ENCODE measurements at regions not wholly inside any gene's neighbourhood (a gene's known extent, or its start where the extent isn't known, plus 50 kb on each side); places are given as distances from the start of the nearest gene placed in this dataset.
"Not testable (repeated sequence)": the region's sequence is repeated elsewhere in the genome, so short reads cannot be mapped to it uniquely, and the experiment has no call there.

DNA sequence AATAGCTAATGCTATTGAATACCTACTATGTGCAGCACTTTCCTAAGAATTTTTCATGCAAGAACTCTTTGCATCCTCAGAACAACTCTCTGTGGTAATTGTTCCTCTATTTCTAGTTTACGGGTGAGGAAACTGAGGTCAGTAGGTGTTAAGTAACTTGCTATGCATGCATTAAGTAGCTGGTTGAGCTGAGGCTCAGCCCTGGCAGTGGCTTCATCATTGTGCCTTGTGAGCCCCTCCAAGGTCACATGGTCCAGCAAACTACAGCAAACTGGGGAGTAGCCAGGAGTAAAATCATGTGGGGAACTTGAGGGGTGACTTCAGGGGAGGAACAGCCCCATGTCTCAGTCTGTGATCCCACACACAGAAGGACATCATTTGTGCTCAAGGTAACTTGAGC, 365.2 kb downstream of the BCL2L11 start:
- no CpG with 5 or more reads among the region's 1 CpG for WGBS, 2 experiments (ENCODE audit: insufficient coverage in 1 of 2, insufficient read length in 1 of 2)
- not testable (repeated sequence) for H3K9ac ChIP-seq (ENCODE audit: extremely low read depth, low read length, poor library complexity, severe bottlenecking); H3K4me1 ChIP-seq (ENCODE audit: control insufficient read depth, insufficient read depth, low read length); H3K4me3 Mint-ChIP-seq; H3K27me3 ChIP-seq (ENCODE audit: control insufficient read depth, insufficient read depth, low read length, poor library complexity, severe bottlenecking); H3K36me3 Mint-ChIP-seq (ENCODE audit: low read depth); H3K27ac Mint-ChIP-seq; H3K27me3 Mint-ChIP-seq (ENCODE audit: insufficient read depth); H3K4me1 Mint-ChIP-seq; H3K9me3 ChIP-seq (ENCODE audit: control insufficient read depth, low read length); H3K9me3 Mint-ChIP-seq; H3K4me3 ChIP-seq (ENCODE audit: low read length); H3K27ac ChIP-seq (ENCODE audit: low read depth, low read length); H3K36me3 ChIP-seq (ENCODE audit: control insufficient read depth, insufficient read depth, low read length)
- peak; percentile 24 for DNase-seq

DNA sequence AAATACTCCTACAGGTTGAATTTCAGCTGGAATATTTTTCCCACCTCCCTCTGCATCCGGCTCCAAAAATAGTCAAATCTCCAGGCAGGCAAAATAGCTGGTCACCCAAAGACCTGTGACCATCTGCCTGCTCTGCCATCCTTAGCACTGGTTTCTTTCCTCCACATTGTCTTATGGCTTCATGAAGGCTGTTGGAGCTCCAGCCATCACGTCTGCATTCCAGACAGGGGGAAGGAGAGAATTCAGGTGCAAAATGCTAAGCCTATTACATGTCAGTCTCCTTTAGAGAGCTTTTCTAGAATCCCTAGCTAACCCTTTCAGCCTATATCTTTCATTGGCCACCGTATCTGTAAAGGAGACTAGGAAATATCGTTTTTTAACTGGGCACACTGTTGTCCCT, 367.7 kb downstream of the BCL2L11 start:
- DNase-seq: peak; percentile 7
- H3K27me3 Mint-ChIP-seq (ENCODE audit: insufficient read depth); H3K27ac Mint-ChIP-seq; H3K36me3 Mint-ChIP-seq (ENCODE audit: low read depth); H3K9me3 ChIP-seq (ENCODE audit: control insufficient read depth, low read length); H3K27me3 ChIP-seq (ENCODE audit: control insufficient read depth, insufficient read depth, low read length, poor library complexity, severe bottlenecking); H3K4me1 Mint-ChIP-seq; H3K9me3 Mint-ChIP-seq; H3K36me3 ChIP-seq (ENCODE audit: control insufficient read depth, insufficient read depth, low read length); H3K9ac ChIP-seq (ENCODE audit: extremely low read depth, low read length, poor library complexity, severe bottlenecking); H3K4me3 ChIP-seq (ENCODE audit: low read length); H3K27ac ChIP-seq (ENCODE audit: low read depth, low read length); H3K4me3 Mint-ChIP-seq; H3K4me1 ChIP-seq (ENCODE audit: control insufficient read depth, insufficient read depth, low read length): not testable (repeated sequence)
- 83 to 100% methylated on average over 1 to 2 of the region's 4 CpGs for WGBS, 2 experiments (ENCODE audit: insufficient coverage in 1 of 2, insufficient read length in 1 of 2)

DNA sequence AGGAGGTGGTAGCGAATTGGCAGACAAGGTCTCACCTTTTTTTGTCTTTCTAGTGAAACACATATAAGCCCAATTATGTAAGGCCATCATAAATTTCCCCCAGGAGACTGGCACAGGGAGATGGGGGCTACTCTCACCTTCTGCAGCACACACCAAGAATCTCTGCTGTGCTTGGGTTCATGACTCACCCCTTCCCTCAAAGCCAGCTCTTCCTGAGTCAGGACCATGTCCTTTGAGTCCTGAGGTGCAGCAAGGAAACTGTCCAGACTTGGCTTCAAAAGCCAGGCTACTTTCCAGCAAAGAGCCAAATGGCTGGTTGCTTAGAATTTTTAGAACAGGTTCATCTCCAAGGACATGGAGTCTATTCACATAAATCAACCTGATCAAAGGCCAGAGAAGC, 368.7 kb downstream of the BCL2L11 start:
- H3K9me3 Mint-ChIP-seq; H3K4me1 ChIP-seq (ENCODE audit: control insufficient read depth, insufficient read depth, low read length); H3K27ac Mint-ChIP-seq; H3K9me3 ChIP-seq (ENCODE audit: control insufficient read depth, low read length); H3K4me1 Mint-ChIP-seq; H3K27me3 Mint-ChIP-seq (ENCODE audit: insufficient read depth); H3K4me3 Mint-ChIP-seq; H3K4me3 ChIP-seq (ENCODE audit: low read length); DNase-seq; H3K27me3 ChIP-seq (ENCODE audit: control insufficient read depth, insufficient read depth, low read length, poor library complexity, severe bottlenecking); H3K36me3 Mint-ChIP-seq (ENCODE audit: low read depth); H3K36me3 ChIP-seq (ENCODE audit: control insufficient read depth, insufficient read depth, low read length); H3K27ac ChIP-seq (ENCODE audit: low read depth, low read length); H3K9ac ChIP-seq (ENCODE audit: extremely low read depth, low read length, poor library complexity, severe bottlenecking): not testable (repeated sequence)
- no CpG with 5 or more reads among the region's 1 CpG for WGBS, 2 experiments (ENCODE audit: insufficient coverage in 1 of 2, insufficient read length in 1 of 2)

DNA sequence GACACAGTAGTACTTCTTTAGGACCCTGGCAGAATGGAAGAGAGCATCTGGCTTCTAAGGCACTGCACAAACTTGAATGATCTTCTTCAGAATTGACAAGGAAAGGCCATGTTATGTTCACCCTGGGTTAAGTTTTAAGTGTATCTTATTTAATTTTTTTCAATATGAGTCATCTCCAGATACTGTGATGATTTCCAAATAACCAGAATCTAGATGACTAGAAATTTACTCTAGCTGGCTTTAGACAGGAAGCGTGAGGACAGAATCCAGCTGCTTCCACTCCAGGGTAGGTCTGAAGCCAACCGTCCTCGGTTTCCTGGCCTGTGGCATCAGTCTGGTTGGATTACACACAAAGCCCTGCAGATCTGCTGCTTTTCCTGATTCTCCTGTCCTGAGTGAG, 370.5 kb downstream of the BCL2L11 start:
- H3K4me1 ChIP-seq (ENCODE audit: control insufficient read depth, insufficient read depth, low read length); H3K9ac ChIP-seq (ENCODE audit: extremely low read depth, low read length, poor library complexity, severe bottlenecking); DNase-seq; H3K27ac Mint-ChIP-seq; H3K9me3 ChIP-seq (ENCODE audit: control insufficient read depth, low read length); H3K4me1 Mint-ChIP-seq; H3K4me3 ChIP-seq (ENCODE audit: low read length); H3K36me3 ChIP-seq (ENCODE audit: control insufficient read depth, insufficient read depth, low read length); H3K27me3 ChIP-seq (ENCODE audit: control insufficient read depth, insufficient read depth, low read length, poor library complexity, severe bottlenecking); H3K27me3 Mint-ChIP-seq (ENCODE audit: insufficient read depth); H3K4me3 Mint-ChIP-seq; H3K36me3 Mint-ChIP-seq (ENCODE audit: low read depth); H3K9me3 Mint-ChIP-seq; H3K27ac ChIP-seq (ENCODE audit: low read depth, low read length): not testable (repeated sequence)
- WGBS, 2 experiments (ENCODE audit: insufficient coverage in 1 of 2, insufficient read length in 1 of 2): no CpG with 5 or more reads among the region's 3 CpGs

DNA sequence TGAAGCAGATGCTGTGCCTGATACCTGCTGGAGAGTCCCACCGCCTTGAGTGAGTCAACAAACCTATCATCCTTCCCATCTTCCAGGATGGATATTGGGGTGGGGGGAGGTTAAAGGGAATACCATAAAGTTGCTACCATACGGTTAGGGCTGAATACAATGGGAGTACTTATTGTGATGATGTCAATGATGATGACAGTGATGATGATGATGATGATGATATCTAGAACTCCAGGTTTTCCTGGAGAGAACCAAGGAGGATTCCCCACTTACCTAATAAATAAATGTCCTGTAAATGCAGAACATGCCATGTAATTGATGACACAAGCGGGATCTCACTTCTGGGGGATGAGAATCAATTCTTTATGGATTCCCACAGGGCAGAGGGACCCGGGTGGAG, 370.9 kb downstream of the BCL2L11 start:
- H3K27ac Mint-ChIP-seq: not testable (repeated sequence)

DNA sequence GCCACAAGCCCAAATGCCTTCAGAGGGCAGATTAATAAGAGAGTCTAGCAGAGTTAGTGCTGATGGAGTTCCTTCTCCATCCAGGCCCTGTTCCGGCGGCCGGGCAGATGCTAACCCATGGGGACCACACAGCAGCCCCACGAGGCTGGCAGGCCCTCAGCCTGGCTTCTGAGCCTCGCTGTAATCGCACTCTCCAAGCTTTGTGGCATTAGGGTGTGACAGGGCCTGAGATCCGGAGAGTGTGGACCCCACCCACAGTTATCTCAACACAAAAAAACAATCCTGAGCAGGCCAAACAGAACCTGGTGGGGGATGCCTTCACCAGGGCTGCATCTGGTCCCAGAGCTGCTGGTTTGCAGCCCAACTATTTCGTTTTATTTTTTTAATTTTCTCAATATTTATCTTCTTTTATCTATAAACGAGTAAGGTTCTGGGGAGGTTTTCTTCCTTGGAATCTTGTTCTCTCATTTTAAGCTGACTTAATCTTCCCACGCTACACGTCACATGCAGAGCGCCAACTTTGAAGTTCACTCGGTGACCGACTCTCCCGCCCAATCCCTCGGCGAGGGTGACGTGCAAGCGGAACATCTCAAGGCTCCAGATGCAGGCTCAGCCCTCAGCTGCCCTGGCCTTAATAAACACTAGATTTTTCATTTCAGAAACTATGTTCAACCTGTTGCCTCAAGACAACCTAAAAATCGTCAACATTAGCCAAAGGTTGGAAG, 372.4 kb downstream of the BCL2L11 start:
- H3K9ac ChIP-seq (ENCODE audit: extremely low read depth, low read length, poor library complexity, severe bottlenecking); H3K36me3 ChIP-seq (ENCODE audit: control insufficient read depth, insufficient read depth, low read length); H3K4me1 ChIP-seq (ENCODE audit: control insufficient read depth, insufficient read depth, low read length); H3K27ac ChIP-seq (ENCODE audit: low read depth, low read length); H3K27me3 Mint-ChIP-seq (ENCODE audit: insufficient read depth); H3K9me3 ChIP-seq (ENCODE audit: control insufficient read depth, low read length); H3K4me3 ChIP-seq (ENCODE audit: low read length); H3K36me3 Mint-ChIP-seq (ENCODE audit: low read depth); H3K9me3 Mint-ChIP-seq; H3K4me1 Mint-ChIP-seq; H3K27ac Mint-ChIP-seq; H3K27me3 ChIP-seq (ENCODE audit: control insufficient read depth, insufficient read depth, low read length, poor library complexity, severe bottlenecking); DNase-seq: not testable (repeated sequence)
- H3K4me3 Mint-ChIP-seq: peak overlapping the region; percentile 13
- 67% methylated on average over 1 of the region's 20 CpGs; no CpG with 5 or more reads in 1 of the 2 experiments for WGBS, 2 experiments (ENCODE audit: insufficient coverage in 1 of 2, insufficient read length in 1 of 2)

More for the DNA sequence above, 370.9 kb downstream of the BCL2L11 start:
- not testable (repeated sequence) for H3K9ac ChIP-seq (ENCODE audit: extremely low read depth, low read length, poor library complexity, severe bottlenecking); H3K4me1 ChIP-seq (ENCODE audit: control insufficient read depth, insufficient read depth, low read length); H3K9me3 ChIP-seq (ENCODE audit: control insufficient read depth, low read length); H3K9me3 Mint-ChIP-seq; H3K4me1 Mint-ChIP-seq; H3K36me3 ChIP-seq (ENCODE audit: control insufficient read depth, insufficient read depth, low read length); H3K36me3 Mint-ChIP-seq (ENCODE audit: low read depth); DNase-seq; H3K27me3 Mint-ChIP-seq (ENCODE audit: insufficient read depth); H3K27me3 ChIP-seq (ENCODE audit: control insufficient read depth, insufficient read depth, low read length, poor library complexity, severe bottlenecking); H3K27ac ChIP-seq (ENCODE audit: low read depth, low read length); H3K4me3 Mint-ChIP-seq; H3K4me3 ChIP-seq (ENCODE audit: low read length)
- 90 to 100% methylated on average over 1 to 2 of the region's 4 CpGs for whole genome bisulfite sequencing, 2 experiments (ENCODE audit: insufficient coverage in 1 of 2, insufficient read length in 1 of 2)

DNA sequence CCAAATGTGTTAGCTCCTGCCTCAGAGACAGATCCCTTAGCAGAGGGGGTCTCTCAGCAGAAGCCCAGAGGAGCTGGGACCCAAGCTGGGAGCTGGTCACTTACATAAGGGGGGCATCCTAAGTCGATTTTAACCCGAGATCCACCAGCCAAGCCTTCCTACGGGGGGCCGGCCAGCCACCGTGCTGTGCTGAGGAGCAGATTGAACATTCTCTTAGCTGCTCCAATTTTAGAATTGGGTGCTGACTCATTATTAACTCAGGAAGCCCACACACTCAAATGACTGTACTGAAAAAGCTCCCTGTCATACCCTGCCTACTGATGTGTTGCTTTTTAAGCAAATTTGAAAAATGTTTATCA, 373.0 kb downstream of the BCL2L11 start:
- 49% methylated on average over 5 of the region's 5 CpGs; no CpG with 5 or more reads in 1 of the 2 experiments for WGBS, 2 experiments (ENCODE audit: insufficient coverage in 1 of 2, insufficient read length in 1 of 2)
- H3K9me3 Mint-ChIP-seq: not testable (repeated sequence)

More for the DNA sequence above, 373.0 kb downstream of the BCL2L11 start:
- H3K36me3 ChIP-seq (ENCODE audit: control insufficient read depth, insufficient read depth, low read length); H3K9ac ChIP-seq (ENCODE audit: extremely low read depth, low read length, poor library complexity, severe bottlenecking); H3K4me3 ChIP-seq (ENCODE audit: low read length); H3K27me3 Mint-ChIP-seq (ENCODE audit: insufficient read depth); H3K36me3 Mint-ChIP-seq (ENCODE audit: low read depth); H3K9me3 ChIP-seq (ENCODE audit: control insufficient read depth, low read length); H3K4me1 ChIP-seq (ENCODE audit: control insufficient read depth, insufficient read depth, low read length); H3K4me1 Mint-ChIP-seq; H3K27me3 ChIP-seq (ENCODE audit: control insufficient read depth, insufficient read depth, low read length, poor library complexity, severe bottlenecking); H3K27ac ChIP-seq (ENCODE audit: low read depth, low read length); H3K27ac Mint-ChIP-seq: not testable (repeated sequence)
- peak; percentile 49 for DNase-seq
- H3K4me3 Mint-ChIP-seq: peak overlapping the region; percentile 13
